ENCODE measurements at regions not wholly inside any gene's neighbourhood (a gene's known extent, or its start where the extent isn't known, plus 50 kb on each side); places are given as distances from the start of the nearest gene placed in this dataset.

DNA sequence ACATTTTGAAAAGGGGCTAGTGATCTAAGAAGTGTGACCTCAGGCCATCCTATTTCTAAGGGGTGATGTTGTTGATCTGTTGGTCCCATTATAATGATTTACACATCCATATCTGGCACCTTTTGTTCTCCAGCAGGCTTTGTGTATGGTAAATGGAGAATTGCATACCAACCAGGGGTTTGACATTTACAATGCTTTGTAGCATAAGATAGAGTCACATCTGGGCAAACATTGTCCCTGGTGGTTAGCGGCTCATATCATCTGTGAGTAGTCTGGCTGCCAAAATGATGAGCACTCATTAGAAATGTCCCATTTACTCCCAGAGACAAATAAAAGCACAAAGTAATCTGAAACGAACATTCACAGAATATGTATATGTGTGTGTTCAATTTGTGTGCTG is 1775.5 kb upstream of the CELF4 start:
- DNase-seq (no peak), ATAC-seq (ENCODE audit: low FRiP score in 2 of 2) (no peak)
- H3K27me3 ChIP-seq = no peaks in the 10 kb centered on the region
- H3K27ac ChIP-seq = no peak overlapping the region
- no peaks in the 10 kb centered on the region for H3K9me3 ChIP-seq
- no peaks in the 10 kb centered on the region for H3K4me1 ChIP-seq
- no peak overlapping the region for H3K4me3 ChIP-seq
- TF ChIP-seq POLR2AphosphoS5 (IDR thresholded peaks at IDR 0.05) = no peak
- TF ChIP-seq POLR2A (IDR thresholded peaks at IDR 0.05) = no peak
- TF ChIP-seq, protein P1, sequence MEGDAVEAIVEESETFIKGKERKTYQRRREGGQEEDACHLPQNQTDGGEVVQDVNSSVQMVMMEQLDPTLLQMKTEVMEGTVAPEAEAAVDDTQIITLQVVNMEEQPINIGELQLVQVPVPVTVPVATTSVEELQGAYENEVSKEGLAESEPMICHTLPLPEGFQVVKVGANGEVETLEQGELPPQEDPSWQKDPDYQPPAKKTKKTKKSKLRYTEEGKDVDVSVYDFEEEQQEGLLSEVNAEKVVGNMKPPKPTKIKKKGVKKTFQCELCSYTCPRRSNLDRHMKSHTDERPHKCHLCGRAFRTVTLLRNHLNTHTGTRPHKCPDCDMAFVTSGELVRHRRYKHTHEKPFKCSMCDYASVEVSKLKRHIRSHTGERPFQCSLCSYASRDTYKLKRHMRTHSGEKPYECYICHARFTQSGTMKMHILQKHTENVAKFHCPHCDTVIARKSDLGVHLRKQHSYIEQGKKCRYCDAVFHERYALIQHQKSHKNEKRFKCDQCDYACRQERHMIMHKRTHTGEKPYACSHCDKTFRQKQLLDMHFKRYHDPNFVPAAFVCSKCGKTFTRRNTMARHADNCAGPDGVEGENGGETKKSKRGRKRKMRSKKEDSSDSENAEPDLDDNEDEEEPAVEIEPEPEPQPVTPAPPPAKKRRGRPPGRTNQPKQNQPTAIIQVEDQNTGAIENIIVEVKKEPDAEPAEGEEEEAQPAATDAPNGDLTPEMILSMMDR (IDR thresholded peaks at IDR 0.05) = no peak
- TF ChIP-seq EP300 (IDR thresholded peaks at IDR 0.05) = no peak
- no peaks in the 10 kb centered on the region for H3K36me3 ChIP-seq
- 85 to 96% methylated on average over 2 of the region's 2 CpGs for WGBS, 2 donors

- no peak for DNase-seq
- no peaks in the 10 kb centered on the region for H3K27me3 ChIP-seq
- TF ChIP-seq EP300 (IDR thresholded peaks at IDR 0.05) (no peak), POLR2AphosphoS5 (IDR thresholded peaks at IDR 0.05) (no peak), POLR2A (IDR thresholded peaks at IDR 0.05) (no peak)
- TF ChIP-seq, protein P1 (IDR thresholded peaks at IDR 0.05) = no peak
- no peaks in the 10 kb centered on the region for H3K9me3 ChIP-seq
- no peak overlapping the region for H3K4me3 ChIP-seq
- no peak overlapping the region for H3K27ac ChIP-seq
- no peak for ATAC-seq (ENCODE audit: low FRiP score in 2 of 2)
- H3K4me1 ChIP-seq = no peaks in the 10 kb centered on the region
- no peaks in the 10 kb centered on the region for H3K36me3 ChIP-seq
- WGBS, 2 donors = 47 to 100% methylated on average over 1 of the region's 1 CpG
These were observed 1774.8 kb upstream of the CELF4 start for GRCh38 chr18:39340418-39340817.

- H3K4me3 ChIP-seq = no peak overlapping the region
- DNase-seq = no peak
- TF ChIP-seq EP300 (IDR thresholded peaks at IDR 0.05) (no peak), POLR2A (IDR thresholded peaks at IDR 0.05) (no peak), POLR2AphosphoS5 (IDR thresholded peaks at IDR 0.05) (no peak)
- TF ChIP-seq, protein P1 (IDR thresholded peaks at IDR 0.05) = no peak
These were observed 1764.1 kb upstream of the CELF4 start for GRCh38 chr18:39329496-39330275.

DNA sequence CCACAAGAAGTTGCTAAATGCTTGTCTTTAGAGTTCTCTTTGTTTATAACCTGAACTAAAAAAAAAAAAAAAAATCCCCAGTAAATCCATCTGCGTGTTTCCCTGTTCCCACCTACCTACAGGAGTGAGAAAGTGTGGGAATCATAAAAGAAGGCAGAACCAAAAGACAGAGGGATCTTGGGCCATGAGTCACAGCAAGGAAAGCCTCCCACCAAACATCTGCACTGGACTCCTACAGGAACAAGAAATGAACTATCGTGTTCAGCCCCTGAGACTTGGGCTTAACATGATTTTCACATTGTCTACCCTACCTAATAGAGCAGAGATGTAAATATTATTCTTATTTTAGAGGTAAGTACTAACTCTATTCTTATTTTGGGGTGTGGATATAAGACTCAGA is 1761.2 kb upstream of the CELF4 start:
- Histone ChIP-seq H3K27me3 (no peaks in the 10 kb centered on the region), H3K36me3 (no peaks in the 10 kb centered on the region), H3K4me3 (no peak overlapping the region), H3K4me1 (no peaks in the 10 kb centered on the region), H3K27ac (no peak overlapping the region), H3K9me3 (no peaks in the 10 kb centered on the region)
- no peak for DNase-seq
- 79 to 81% methylated on average over 2 of the region's 2 CpGs for WGBS, 2 donors
- ATAC-seq (ENCODE audit: low FRiP score in 2 of 2) = no peak
- no peak for TF ChIP-seq EP300 (IDR thresholded peaks at IDR 0.05)
- TF ChIP-seq POLR2A (IDR thresholded peaks at IDR 0.05) = no peak
- no peak for TF ChIP-seq POLR2AphosphoS5 (IDR thresholded peaks at IDR 0.05)
- TF ChIP-seq, protein P1 (IDR thresholded peaks at IDR 0.05) = no peak

More at GRCh38 chr18:39329496-39330275, 1764.1 kb upstream of the CELF4 start:
- Histone ChIP-seq H3K27me3 (no peaks in the 10 kb centered on the region), H3K9me3 (no peaks in the 10 kb centered on the region), H3K36me3 (no peaks in the 10 kb centered on the region), H3K4me1 (no peaks in the 10 kb centered on the region), H3K27ac (no peak overlapping the region)
- ATAC-seq (ENCODE audit: low FRiP score in 2 of 2) = no peak

- no peaks in the 10 kb centered on the region for H3K4me1 ChIP-seq
- H3K27ac ChIP-seq = no peak overlapping the region
- H3K27me3 ChIP-seq = no peaks in the 10 kb centered on the region
- no peaks in the 10 kb centered on the region for H3K36me3 ChIP-seq
- TF ChIP-seq POLR2AphosphoS5 (IDR thresholded peaks at IDR 0.05) (no peak), POLR2A (IDR thresholded peaks at IDR 0.05) (no peak), EP300 (IDR thresholded peaks at IDR 0.05) (no peak)
- TF ChIP-seq, protein P1 (IDR thresholded peaks at IDR 0.05) = no peak
- no peak overlapping the region for H3K4me3 ChIP-seq
- DNase-seq (no peak), ATAC-seq (ENCODE audit: low FRiP score in 2 of 2) (no peak)
- H3K9me3 ChIP-seq = no peaks in the 10 kb centered on the region
- WGBS, 2 donors = 94% methylated on average over 1 of the region's 1 CpG
These were observed 1760.4 kb upstream of the CELF4 start for GRCh38 chr18:39325973-39326372.
